B cell (primary cell): ENCODE measurements at regions not wholly inside any gene's neighbourhood (a gene's known extent, or its start where the extent isn't known, plus 50 kb on each side); places are given as distances from the start of the nearest gene placed in this dataset.

ENCODE experiments used
- EZH2 ChIP-seq: IDR thresholded peaks from 2 replicates; pipeline ENCODE4 v1.6.1; 2012; ENCODE audit warnings: borderline replicate concordance, low read depth, mild to moderate bottlenecking, moderate library complexity, low read length; ENCODE audit not compliant: insufficient read depth, poor library complexity, severe bottlenecking
- TF ChIP-seq, protein P1 (sequence below): fragments of 200-600 bp; IDR thresholded peaks from one replicate; pipeline ENCODE4 v1.8.0; 2022; ENCODE audit warnings: antibody characterized with exemption, mild to moderate bottlenecking

DNA sequence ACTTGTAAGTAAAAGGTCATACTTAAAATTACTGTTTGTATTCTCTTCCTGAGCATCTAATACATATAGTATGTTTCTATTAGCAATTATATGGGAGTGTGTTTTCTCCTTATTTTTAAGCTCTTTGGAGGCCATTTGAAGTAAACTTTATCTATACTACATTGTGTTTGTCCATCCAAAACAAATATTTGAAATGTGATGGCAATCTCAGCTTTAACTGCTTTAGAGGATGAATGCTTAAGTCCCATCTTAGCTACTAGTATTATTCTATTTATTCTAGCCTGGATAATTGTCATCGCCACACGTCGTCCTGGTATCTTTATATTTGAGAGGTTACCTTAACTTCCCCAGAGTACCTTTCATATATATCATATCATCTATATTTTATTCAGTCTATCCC is 335.8 kb downstream of the NAF1 start:
- TF ChIP-seq, protein P1, sequence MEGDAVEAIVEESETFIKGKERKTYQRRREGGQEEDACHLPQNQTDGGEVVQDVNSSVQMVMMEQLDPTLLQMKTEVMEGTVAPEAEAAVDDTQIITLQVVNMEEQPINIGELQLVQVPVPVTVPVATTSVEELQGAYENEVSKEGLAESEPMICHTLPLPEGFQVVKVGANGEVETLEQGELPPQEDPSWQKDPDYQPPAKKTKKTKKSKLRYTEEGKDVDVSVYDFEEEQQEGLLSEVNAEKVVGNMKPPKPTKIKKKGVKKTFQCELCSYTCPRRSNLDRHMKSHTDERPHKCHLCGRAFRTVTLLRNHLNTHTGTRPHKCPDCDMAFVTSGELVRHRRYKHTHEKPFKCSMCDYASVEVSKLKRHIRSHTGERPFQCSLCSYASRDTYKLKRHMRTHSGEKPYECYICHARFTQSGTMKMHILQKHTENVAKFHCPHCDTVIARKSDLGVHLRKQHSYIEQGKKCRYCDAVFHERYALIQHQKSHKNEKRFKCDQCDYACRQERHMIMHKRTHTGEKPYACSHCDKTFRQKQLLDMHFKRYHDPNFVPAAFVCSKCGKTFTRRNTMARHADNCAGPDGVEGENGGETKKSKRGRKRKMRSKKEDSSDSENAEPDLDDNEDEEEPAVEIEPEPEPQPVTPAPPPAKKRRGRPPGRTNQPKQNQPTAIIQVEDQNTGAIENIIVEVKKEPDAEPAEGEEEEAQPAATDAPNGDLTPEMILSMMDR = no peak
- TF ChIP-seq EZH2 = no peak
